Transverse colon (tissue), 4 donors: ENCODE measurements at regions not wholly inside any gene's neighbourhood (a gene's known extent, or its start where the extent isn't known, plus 50 kb on each side); places are given as distances from the start of the nearest gene placed in this dataset.

Experiments
- CTCF ChIP-seq, 5 experiments: fragments of 200-600 bp in 3 of 5; fragments of 450-650 bp in 2 of 5; sonication (generic) in 3 of 5; IDR thresholded peaks; 1 replicate in 2 of 5; 2 replicates in 3 of 5; pipeline ENCODE4 v1.5.1; 2016 to 2017; ENCODE audit warnings: antibody characterized with exemption in 5 of 5, inconsistent platforms in 3 of 5, mild to moderate bottlenecking in 2 of 5, moderate library complexity in 1 of 5
- POLR2AphosphoS5 ChIP-seq, 3 donors: sonication (generic); formaldehyde crosslinking; IDR thresholded peaks; one replicate each; pipeline ENCODE4 v1.6.1; 2016; ENCODE audit warnings: antibody characterized with exemption in 3 of 3

GRCh38 chr3:194221336-194221735 lies 85.4 kb downstream of the HES1 start:
- TF ChIP-seq CTCF (IDR thresholded peaks at IDR 0.05) (no peak), POLR2AphosphoS5 (IDR thresholded peaks at IDR 0.05) (no peak)
